Lung (tissue), 11 donors: ENCODE measurements at regions not wholly inside any gene's neighbourhood (a gene's known extent, or its start where the extent isn't known, plus 50 kb on each side); places are given as distances from the start of the nearest gene placed in this dataset.

Source experiments
- ATAC-seq: fragments of 200-7000 bp; cut with Tn5 transposase; one replicate; pipeline ENCODE4 v1.9.1; 2020; ENCODE audit warnings: moderate number of reproducible peaks; ENCODE audit not compliant: insufficient read depth, low FRiP score
- DNase-seq, 3 donors: peaks; one replicate each; pipeline ENCODE4 v3.0.0-alpha.2; 2013 to 2017
- H3K27ac ChIP-seq, 2 donors: one replicate each; pipeline ENCODE4 v1.5.1; 2013; ENCODE audit warnings: mild to moderate bottlenecking in 2 of 2, moderate library complexity in 2 of 2, control low read depth in 1 of 2, inconsistent platforms in 1 of 2, low read depth in 1 of 2, low read length in 1 of 2
- H3K27me3 ChIP-seq, 3 donors: one replicate each; pipeline ENCODE4 v1.5.1; 2013; ENCODE audit warnings: low read length in 2 of 3; ENCODE audit not compliant: control insufficient read depth in 3 of 3, insufficient read depth in 3 of 3
- H3K36me3 ChIP-seq, 4 donors: one replicate each; pipeline ENCODE4 v1.5.1; 2013; ENCODE audit warnings: low read length in 4 of 4, mild to moderate bottlenecking in 1 of 4, moderate library complexity in 1 of 4; ENCODE audit not compliant: control insufficient read depth in 4 of 4, insufficient read depth in 4 of 4
- H3K4me1 ChIP-seq, 5 donors: one replicate each; pipeline ENCODE4 v1.5.1; 2013; ENCODE audit warnings: low read length in 5 of 5, mild to moderate bottlenecking in 2 of 5, moderate library complexity in 1 of 5; ENCODE audit not compliant: control insufficient read depth in 5 of 5, insufficient read depth in 5 of 5
- H3K4me3 ChIP-seq: one replicate; pipeline ENCODE4 v1.5.1; 2013; ENCODE audit warnings: mild to moderate bottlenecking, control low read depth, moderate library complexity
- H3K9ac ChIP-seq, 2 donors: one replicate each; pipeline ENCODE4 v1.5.1; 2013; ENCODE audit warnings: low read length in 2 of 2, control low read depth in 1 of 2; ENCODE audit not compliant: insufficient read depth in 1 of 2
- H3K9me3 ChIP-seq, 4 donors: one replicate each; pipeline ENCODE4 v1.5.1; 2013; ENCODE audit warnings: low read length in 3 of 4, mild to moderate bottlenecking in 1 of 4, moderate library complexity in 1 of 4; ENCODE audit not compliant: control insufficient read depth in 4 of 4, insufficient read depth in 3 of 4
- WGBS, 2 donors: extraction: QIAGEN DNeasy Blood & Tissue Kit; methylation state at CpG; one replicate each; pipeline ENCODE4 v1.1.7; 2013; 5-methylcytosine and 5-hydroxymethylcytosine counted together
- TF ChIP-seq, protein P1 (sequence below): IDR thresholded peaks from 2 replicates; pipeline ENCODE4 v1.5.1; 2012; ENCODE audit warnings: mild to moderate bottlenecking; ENCODE audit errors: control extremely low read depth, extremely low read depth
- donor health status: control.
- donor health status: control.
- donor health status: Bipolar disorder and iron deficiency.
- donor health status: healthy.
- donor health status: DM: yes; HTN: yes; CAD: no.

DNA sequence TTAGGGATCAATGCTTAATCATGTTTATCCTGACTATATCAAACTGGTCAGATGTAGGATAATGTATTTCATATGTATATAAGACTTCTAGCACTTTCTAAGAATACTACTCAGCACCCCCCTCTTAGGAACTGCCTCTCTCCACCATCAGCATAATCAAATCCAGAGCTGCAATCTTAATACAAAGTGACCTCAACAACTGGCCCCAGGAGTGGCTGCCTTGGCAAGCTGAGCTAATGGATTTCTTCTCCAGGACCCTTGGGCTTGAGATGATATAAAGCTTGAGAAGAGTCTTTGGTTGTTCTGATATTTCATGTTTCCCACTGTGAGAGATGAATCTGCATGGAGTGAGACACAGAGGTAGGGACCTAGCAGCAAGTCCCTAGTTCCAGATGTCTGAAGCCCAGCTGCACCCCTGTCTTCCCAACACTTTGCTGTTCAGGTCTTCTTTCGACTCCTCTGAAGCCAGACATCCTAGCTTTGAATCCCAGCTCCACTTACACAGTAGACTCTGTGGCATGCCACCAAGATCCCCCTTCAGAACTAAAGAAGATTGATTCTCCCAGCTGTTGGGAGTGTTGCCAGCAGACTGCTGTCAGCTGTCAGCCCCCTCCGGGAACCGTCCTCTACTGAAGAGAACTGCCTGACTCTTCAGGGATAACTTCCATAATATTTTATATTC is 309.3 kb upstream of the UBE2E2 start:
- TF ChIP-seq, protein P1, sequence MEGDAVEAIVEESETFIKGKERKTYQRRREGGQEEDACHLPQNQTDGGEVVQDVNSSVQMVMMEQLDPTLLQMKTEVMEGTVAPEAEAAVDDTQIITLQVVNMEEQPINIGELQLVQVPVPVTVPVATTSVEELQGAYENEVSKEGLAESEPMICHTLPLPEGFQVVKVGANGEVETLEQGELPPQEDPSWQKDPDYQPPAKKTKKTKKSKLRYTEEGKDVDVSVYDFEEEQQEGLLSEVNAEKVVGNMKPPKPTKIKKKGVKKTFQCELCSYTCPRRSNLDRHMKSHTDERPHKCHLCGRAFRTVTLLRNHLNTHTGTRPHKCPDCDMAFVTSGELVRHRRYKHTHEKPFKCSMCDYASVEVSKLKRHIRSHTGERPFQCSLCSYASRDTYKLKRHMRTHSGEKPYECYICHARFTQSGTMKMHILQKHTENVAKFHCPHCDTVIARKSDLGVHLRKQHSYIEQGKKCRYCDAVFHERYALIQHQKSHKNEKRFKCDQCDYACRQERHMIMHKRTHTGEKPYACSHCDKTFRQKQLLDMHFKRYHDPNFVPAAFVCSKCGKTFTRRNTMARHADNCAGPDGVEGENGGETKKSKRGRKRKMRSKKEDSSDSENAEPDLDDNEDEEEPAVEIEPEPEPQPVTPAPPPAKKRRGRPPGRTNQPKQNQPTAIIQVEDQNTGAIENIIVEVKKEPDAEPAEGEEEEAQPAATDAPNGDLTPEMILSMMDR = no peak
- H3K27me3 ChIP-seq = no peaks in the 10 kb centered on the region
- H3K36me3 ChIP-seq = no peaks in the 10 kb centered on the region
- no peak overlapping the region for H3K27ac ChIP-seq
- WGBS, 2 donors = 55 to 69% methylated on average over 3 of the region's 3 CpGs
- ATAC-seq (no peak), DNase-seq (peak; percentile 47 to 83 (median 74))
- H3K9ac ChIP-seq = no peak overlapping the region
- H3K4me3 ChIP-seq = no peak overlapping the region
- peaks cover 0 to 41% (median 0%) of the 10 kb centered on the region in 5 donors for H3K4me1 ChIP-seq
- H3K9me3 ChIP-seq = no peaks in the 10 kb centered on the region

DNA sequence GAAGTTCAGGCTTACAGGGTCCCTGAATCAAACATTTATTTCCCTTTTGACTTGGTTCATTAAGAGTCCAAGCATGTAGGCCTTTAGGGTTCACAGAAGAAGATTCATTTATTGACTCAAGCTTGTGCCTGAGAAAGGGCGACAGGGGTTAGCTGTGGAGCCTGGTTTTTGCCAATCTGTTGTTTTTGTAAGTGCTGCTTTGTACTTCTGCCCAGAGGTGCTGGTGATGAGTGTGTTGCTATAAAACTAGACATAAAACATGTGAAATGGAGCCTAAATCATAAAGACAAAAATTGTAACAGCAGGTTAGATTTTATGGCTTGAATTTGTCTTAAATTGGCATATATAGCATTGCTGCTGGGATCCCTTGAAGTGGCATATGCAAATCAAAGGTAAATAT is 308.3 kb upstream of the UBE2E2 start:
- no peak overlapping the region for H3K27ac ChIP-seq
- WGBS, 2 donors = 86 to 90% methylated on average over 1 of the region's 1 CpG
- TF ChIP-seq, protein P1 = no peak

DNA sequence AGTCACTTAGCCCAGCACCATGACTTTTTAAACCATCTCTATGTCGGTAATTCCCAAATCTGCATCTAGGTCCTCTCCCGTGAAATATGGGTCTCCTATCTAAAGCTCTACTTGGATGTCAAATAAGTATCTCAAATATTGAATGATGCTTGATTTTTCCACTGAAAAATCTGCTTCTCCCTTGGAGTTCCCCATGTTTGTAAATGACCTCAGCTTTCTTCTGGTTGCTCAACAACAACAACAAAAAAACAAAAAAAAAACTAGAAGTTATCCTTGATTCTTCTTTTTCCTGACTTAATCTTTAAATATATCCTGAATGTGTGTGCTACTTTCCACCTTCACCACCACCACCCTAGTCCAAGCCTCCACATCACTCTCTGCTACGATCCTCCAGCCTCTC is 307.5 kb upstream of the UBE2E2 start:
- no peak overlapping the region for H3K4me3 ChIP-seq
- ATAC-seq (no peak), DNase-seq (no peak)
- H3K27me3 ChIP-seq = no peaks in the 10 kb centered on the region
- H3K4me1 ChIP-seq = peaks cover 0 to 41% (median 0%) of the 10 kb centered on the region in 5 donors
- no peak overlapping the region for H3K27ac ChIP-seq
- no peaks in the 10 kb centered on the region for H3K9me3 ChIP-seq
- TF ChIP-seq, protein P1 = no peak
- H3K9ac ChIP-seq = no peak overlapping the region
- H3K36me3 ChIP-seq = no peaks in the 10 kb centered on the region
- 97 to 99% methylated on average over 3 of the region's 3 CpGs for WGBS, 2 donors

More for the DNA sequence above, 308.3 kb upstream of the UBE2E2 start:
- DNase-seq (no peak), ATAC-seq (no peak)
- Histone ChIP-seq H3K36me3 (no peaks in the 10 kb centered on the region), H3K9me3 (no peaks in the 10 kb centered on the region), H3K9ac (no peak overlapping the region), H3K4me3 (no peak overlapping the region), H3K27me3 (no peaks in the 10 kb centered on the region), H3K4me1 (peaks cover 0 to 41% (median 0%) of the 10 kb centered on the region in 5 donors)

DNA sequence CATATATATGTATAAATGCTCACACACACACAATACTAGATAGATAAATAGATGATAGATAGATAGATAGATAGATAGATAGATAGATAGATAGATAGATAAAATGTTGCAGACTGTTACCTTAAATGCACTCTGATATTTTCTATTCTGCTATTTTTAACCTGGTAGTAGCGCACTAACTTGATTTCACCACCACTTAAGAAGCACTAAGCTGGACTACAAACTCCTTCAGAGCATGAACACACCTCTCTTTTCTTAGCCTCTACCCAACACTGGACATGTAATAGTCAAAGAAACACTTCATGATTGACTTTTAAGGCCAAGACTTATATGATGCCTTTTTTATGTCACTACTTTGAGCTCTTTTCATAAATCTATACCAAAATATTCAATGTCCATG is 304.6 kb upstream of the UBE2E2 start:
- 71 to 93% methylated on average over 1 of the region's 1 CpG for WGBS, 2 donors

More for the DNA sequence above, 304.6 kb upstream of the UBE2E2 start:
- Histone ChIP-seq H3K36me3 (no peaks in the 10 kb centered on the region), H3K27me3 (no peaks in the 10 kb centered on the region), H3K9me3 (peaks cover 0 to 3% (median under 1%) of the 10 kb centered on the region in 4 donors), H3K9ac (no peak overlapping the region), H3K4me1 (peaks cover 0 to 26% (median 0%) of the 10 kb centered on the region in 5 donors), H3K27ac (no peak overlapping the region), H3K4me3 (no peak overlapping the region)
- TF ChIP-seq, protein P1 = no peak
- no peak for DNase-seq
- ATAC-seq = no peak
